ENCODE measurements at regions not wholly inside any gene's neighbourhood (a gene's known extent, or its start where the extent isn't known, plus 50 kb on each side); places are given as distances from the start of the nearest gene placed in this dataset.
A peak's percentile ranks its signal among the peaks of the same experiment; 100 is the strongest.

GRCh38 chr20:40797425-40797824 is 108.4 kb upstream of the MAFB start:
- Mint-ChIP-seq H3K36me3 (ENCODE audit: insufficient read depth) (no peaks in the 10 kb centered on the region), H3K4me1 (ENCODE audit: low read depth) (no peaks in the 10 kb centered on the region), H3K27me3 (peaks cover 30% of the 10 kb centered on the region), H3K9me3 (ENCODE audit: low read depth) (no peaks in the 10 kb centered on the region), H3K27ac (no peak overlapping the region), H3K4me3 (ENCODE audit: low read depth) (no peak overlapping the region)
- peak; percentile 65 for TF ChIP-seq CTCF (IDR thresholded peaks at IDR 0.05; ENCODE audit: unreplicated experiment)
- no peak for DNase-seq (ENCODE audit: low spot score, unreplicated experiment)

GRCh38 chr20:40798066-40798465 is 109.0 kb upstream of the MAFB start:
- DNase-seq (ENCODE audit: low spot score, unreplicated experiment), result no peak
- Mint-ChIP-seq H3K27ac (no peak overlapping the region), H3K36me3 (ENCODE audit: insufficient read depth) (no peaks in the 10 kb centered on the region), H3K27me3 (peaks cover 37% of the 10 kb centered on the region), H3K9me3 (ENCODE audit: low read depth) (no peaks in the 10 kb centered on the region), H3K4me3 (ENCODE audit: low read depth) (no peak overlapping the region), H3K4me1 (ENCODE audit: low read depth) (peaks cover 2% of the 10 kb centered on the region)
- TF ChIP-seq CTCF (IDR thresholded peaks at IDR 0.05; ENCODE audit: unreplicated experiment), result no peak

- Mint-ChIP-seq H3K27me3 (peaks cover 52% of the 10 kb centered on the region), H3K4me3 (ENCODE audit: low read depth) (no peak overlapping the region), H3K9me3 (ENCODE audit: low read depth) (no peaks in the 10 kb centered on the region), H3K27ac (no peak overlapping the region), H3K36me3 (ENCODE audit: insufficient read depth) (no peaks in the 10 kb centered on the region), H3K4me1 (ENCODE audit: low read depth) (peaks cover 11% of the 10 kb centered on the region)
- no peak for TF ChIP-seq CTCF (IDR thresholded peaks at IDR 0.05; ENCODE audit: unreplicated experiment)
- no peak for DNase-seq (ENCODE audit: low spot score, unreplicated experiment)
Observed at GRCh38 chr20:40802886-40803285, 113.8 kb upstream of the MAFB start.

- Mint-ChIP-seq H3K9me3 (ENCODE audit: low read depth) (no peaks in the 10 kb centered on the region), H3K4me1 (ENCODE audit: low read depth) (peaks cover 11% of the 10 kb centered on the region), H3K27ac (no peak overlapping the region), H3K36me3 (ENCODE audit: insufficient read depth) (no peaks in the 10 kb centered on the region), H3K4me3 (ENCODE audit: low read depth) (no peak overlapping the region), H3K27me3 (peaks cover 56% of the 10 kb centered on the region)
- no peak for DNase-seq (ENCODE audit: low spot score, unreplicated experiment)
- no peak for TF ChIP-seq CTCF (IDR thresholded peaks at IDR 0.05; ENCODE audit: unreplicated experiment)
Observed at GRCh38 chr20:40803381-40803780, 114.3 kb upstream of the MAFB start.

- Mint-ChIP-seq H3K27me3 (peaks cover 66% of the 10 kb centered on the region), H3K36me3 (ENCODE audit: insufficient read depth) (no peaks in the 10 kb centered on the region), H3K4me3 (ENCODE audit: low read depth) (no peak overlapping the region), H3K27ac (no peak overlapping the region), H3K4me1 (ENCODE audit: low read depth) (peaks cover 11% of the 10 kb centered on the region), H3K9me3 (ENCODE audit: low read depth) (no peaks in the 10 kb centered on the region)
- no peak for TF ChIP-seq CTCF (IDR thresholded peaks at IDR 0.05; ENCODE audit: unreplicated experiment)
- no peak for DNase-seq (ENCODE audit: low spot score, unreplicated experiment)
Observed at GRCh38 chr20:40805592-40805991, 116.6 kb upstream of the MAFB start.
